ENCODE measurements at regions not wholly inside any gene's neighbourhood (a gene's known extent, or its start where the extent isn't known, plus 50 kb on each side); places are given as distances from the start of the nearest gene placed in this dataset.

DNA sequence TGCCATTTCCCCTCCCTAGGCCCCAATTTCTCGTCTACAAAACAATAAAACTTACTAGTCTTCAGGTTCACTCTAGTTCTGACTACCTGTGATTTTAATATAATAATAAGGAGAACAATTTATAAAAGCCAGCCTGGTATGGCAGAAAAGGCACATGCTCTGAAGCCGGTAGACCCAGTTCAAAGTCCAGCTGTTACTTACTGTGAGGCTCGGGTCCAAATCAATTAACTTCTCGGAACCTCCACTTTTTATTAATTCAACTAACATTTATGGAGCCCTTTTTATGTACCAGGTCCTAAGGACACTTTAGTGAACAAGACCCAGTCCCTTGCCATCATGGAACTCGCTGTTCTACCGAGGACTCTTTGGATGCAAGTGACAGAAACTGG lies 53.8 kb upstream of the SMAD3 start:
- DNase-seq (ENCODE audit: low read depth, low spot score): no peak
- TF ChIP-seq, protein P1, sequence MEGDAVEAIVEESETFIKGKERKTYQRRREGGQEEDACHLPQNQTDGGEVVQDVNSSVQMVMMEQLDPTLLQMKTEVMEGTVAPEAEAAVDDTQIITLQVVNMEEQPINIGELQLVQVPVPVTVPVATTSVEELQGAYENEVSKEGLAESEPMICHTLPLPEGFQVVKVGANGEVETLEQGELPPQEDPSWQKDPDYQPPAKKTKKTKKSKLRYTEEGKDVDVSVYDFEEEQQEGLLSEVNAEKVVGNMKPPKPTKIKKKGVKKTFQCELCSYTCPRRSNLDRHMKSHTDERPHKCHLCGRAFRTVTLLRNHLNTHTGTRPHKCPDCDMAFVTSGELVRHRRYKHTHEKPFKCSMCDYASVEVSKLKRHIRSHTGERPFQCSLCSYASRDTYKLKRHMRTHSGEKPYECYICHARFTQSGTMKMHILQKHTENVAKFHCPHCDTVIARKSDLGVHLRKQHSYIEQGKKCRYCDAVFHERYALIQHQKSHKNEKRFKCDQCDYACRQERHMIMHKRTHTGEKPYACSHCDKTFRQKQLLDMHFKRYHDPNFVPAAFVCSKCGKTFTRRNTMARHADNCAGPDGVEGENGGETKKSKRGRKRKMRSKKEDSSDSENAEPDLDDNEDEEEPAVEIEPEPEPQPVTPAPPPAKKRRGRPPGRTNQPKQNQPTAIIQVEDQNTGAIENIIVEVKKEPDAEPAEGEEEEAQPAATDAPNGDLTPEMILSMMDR (conservative IDR thresholded peaks at IDR 0.05): no peak
- peaks cover 9% of the 10 kb centered on the region for H3K4me1 Mint-ChIP-seq
- H3K27me3 Mint-ChIP-seq (ENCODE audit: low read depth): no peaks in the 10 kb centered on the region
- H3K27ac Mint-ChIP-seq (ENCODE audit: unreplicated experiment): no peak overlapping the region
- H3K4me3 Mint-ChIP-seq: no peak overlapping the region
- no peaks in the 10 kb centered on the region for H3K9me3 Mint-ChIP-seq
- no peaks in the 10 kb centered on the region for H3K36me3 Mint-ChIP-seq (ENCODE audit: low read depth)

DNA sequence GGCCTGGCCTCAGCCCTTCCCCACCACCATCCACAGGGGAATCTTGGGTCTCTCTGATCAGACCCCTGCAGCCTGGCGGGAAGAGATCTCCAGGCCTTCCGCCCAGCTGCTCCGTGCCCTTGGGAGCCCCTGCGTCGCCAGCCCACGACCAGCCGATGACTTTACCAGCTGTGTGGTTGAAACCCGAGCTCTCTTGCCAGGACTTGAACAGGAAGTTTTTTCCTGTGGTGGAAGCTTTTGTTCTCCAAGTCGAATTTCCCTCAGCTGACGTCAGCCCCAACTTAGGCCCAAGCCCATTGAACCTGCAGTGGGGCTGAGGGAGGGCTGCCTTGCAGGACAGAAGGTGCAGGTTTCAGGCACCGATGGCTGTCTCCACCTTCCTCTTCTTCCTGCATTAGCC lies 51.7 kb upstream of the SMAD3 start:
- Mint-ChIP-seq H3K36me3 (ENCODE audit: low read depth) (no peaks in the 10 kb centered on the region), H3K27me3 (ENCODE audit: low read depth) (no peaks in the 10 kb centered on the region), H3K4me3 (no peak overlapping the region), H3K27ac (ENCODE audit: unreplicated experiment) (no peak overlapping the region), H3K4me1 (peaks cover 9% of the 10 kb centered on the region), H3K9me3 (no peaks in the 10 kb centered on the region)
- no peak for DNase-seq (ENCODE audit: low read depth, low spot score)
- TF ChIP-seq, protein P1 (conservative IDR thresholded peaks at IDR 0.05): no peak

Data from neural crest cell (in vitro differentiated cells).